Mesenchymal stem cell (in vitro differentiated cells and primary cell): ENCODE measurements at regions not wholly inside any gene's neighbourhood (a gene's known extent, or its start where the extent isn't known, plus 50 kb on each side); places are given as distances from the start of the nearest gene placed in this dataset.

Experiments
- DNase-seq: peaks from one replicate; pipeline ENCODE4 v3.0.0-alpha.2; 2013
- H2AFZ ChIP-seq: one replicate; pipeline ENCODE4 v1.6.1; 2013; ENCODE audit warnings: low read depth, mild to moderate bottlenecking, control low read depth, inconsistent platforms, low read length, moderate library complexity
- H2AK5ac ChIP-seq: 2 replicates; pipeline ENCODE4 v1.6.1; 2013; ENCODE audit warnings: low read length, moderate library complexity, mild to moderate bottlenecking, inconsistent platforms; ENCODE audit not compliant: severe bottlenecking
- H2BK120ac ChIP-seq: one replicate; pipeline ENCODE4 v1.6.1; 2013; ENCODE audit warnings: low read depth, mild to moderate bottlenecking, inconsistent platforms, low read length, moderate library complexity
- H2BK12ac ChIP-seq, 2 experiments: one replicate each; pipeline ENCODE4 v1.6.1; 2013; ENCODE audit warnings: inconsistent platforms in 2 of 2, low read length in 2 of 2, mild to moderate bottlenecking in 2 of 2, moderate library complexity in 2 of 2, control low read depth in 1 of 2
- H2BK15ac ChIP-seq: one replicate; pipeline ENCODE4 v1.6.1; 2013; ENCODE audit warnings: mild to moderate bottlenecking, low read depth, inconsistent platforms; ENCODE audit not compliant: poor library complexity, severe bottlenecking
- H2BK5ac ChIP-seq: 2 replicates; pipeline ENCODE4 v1.6.1; 2013; ENCODE audit warnings: low read depth, mild to moderate bottlenecking, low read length, control low read depth, inconsistent platforms; ENCODE audit not compliant: poor library complexity, severe bottlenecking
- H3K14ac ChIP-seq, 2 experiments: one replicate each; pipeline ENCODE4 v1.6.1; 2013; ENCODE audit warnings: inconsistent platforms in 2 of 2, low read length in 2 of 2, control low read depth in 1 of 2, mild to moderate bottlenecking in 1 of 2, moderate library complexity in 1 of 2
- H3K18ac ChIP-seq, 2 experiments: one replicate each; pipeline ENCODE4 v1.6.1; 2013; ENCODE audit warnings: inconsistent platforms in 2 of 2, low read length in 2 of 2, control low read depth in 1 of 2, low read depth in 1 of 2, mild to moderate bottlenecking in 1 of 2
- H3K23ac ChIP-seq, 2 experiments: one replicate each; pipeline ENCODE4 v1.6.1; 2013; ENCODE audit warnings: inconsistent platforms in 2 of 2, low read length in 2 of 2, mild to moderate bottlenecking in 2 of 2, moderate library complexity in 2 of 2, control low read depth in 1 of 2
- H3K27ac ChIP-seq: 2 replicates; pipeline ENCODE4 v1.5.1; 2013; ENCODE audit warnings: mild to moderate bottlenecking, moderate library complexity, low read length, control low read depth, inconsistent platforms; ENCODE audit not compliant: poor library complexity, severe bottlenecking
- H3K27me3 ChIP-seq, 2 experiments: 2 replicates each; pipeline versions ENCODE4 v1.6.1 to v1.7.0; 2013; ENCODE audit warnings: low read length in 2 of 2, mild to moderate bottlenecking in 2 of 2, moderate library complexity in 2 of 2, control low read depth in 1 of 2, inconsistent platforms in 1 of 2; ENCODE audit not compliant: control insufficient read depth in 1 of 2, insufficient read depth in 1 of 2
- H3K36me3 ChIP-seq, 2 experiments: 2 replicates each; pipeline versions ENCODE4 v1.6.1 to v1.7.0; 2013; ENCODE audit warnings: low read length in 2 of 2, control low read depth in 1 of 2, inconsistent platforms in 1 of 2, low read depth in 1 of 2, mild to moderate bottlenecking in 1 of 2; ENCODE audit not compliant: insufficient read depth in 2 of 2, control insufficient read depth in 1 of 2
- H3K4ac ChIP-seq, 2 experiments: one replicate each; pipeline ENCODE4 v1.6.1; 2013; ENCODE audit warnings: inconsistent platforms in 2 of 2, low read length in 2 of 2, mild to moderate bottlenecking in 2 of 2, moderate library complexity in 2 of 2, control low read depth in 1 of 2, low read depth in 1 of 2
- H3K4me1 ChIP-seq: 2 replicates; pipeline ENCODE4 v1.6.1; 2013; ENCODE audit warnings: low read depth, low read length, control low read depth; ENCODE audit not compliant: control insufficient read depth, insufficient read depth
- H3K4me2 ChIP-seq: 2 replicates; pipeline ENCODE4 v1.6.1; 2013; ENCODE audit warnings: low read length, mild to moderate bottlenecking, inconsistent platforms; ENCODE audit not compliant: poor library complexity, severe bottlenecking
- H3K4me3 ChIP-seq, 2 experiments: 2 replicates each; pipeline versions ENCODE4 v1.5.1 to v1.7.0; 2013; ENCODE audit warnings: low read length in 2 of 2, mild to moderate bottlenecking in 2 of 2, control low read depth in 1 of 2, low read depth in 1 of 2; ENCODE audit not compliant: insufficient read depth in 1 of 2
- H3K79me1 ChIP-seq: replicated peaks from 2 replicates; pipeline ENCODE4 v1.6.1; 2013; ENCODE audit warnings: mild to moderate bottlenecking, control low read depth, low read length, inconsistent platforms; ENCODE audit not compliant: poor library complexity, severe bottlenecking
- H3K9ac ChIP-seq: 2 replicates; pipeline ENCODE4 v1.7.0; 2013; ENCODE audit warnings: mild to moderate bottlenecking, low read length, moderate library complexity
- H3K9me3 ChIP-seq: 2 replicates; pipeline ENCODE4 v1.7.0; 2013; ENCODE audit warnings: mild to moderate bottlenecking, low read length; ENCODE audit not compliant: control insufficient read depth
- H4K8ac ChIP-seq: one replicate; pipeline ENCODE4 v1.6.1; 2013; ENCODE audit warnings: inconsistent platforms, mild to moderate bottlenecking, low read length, moderate library complexity
- H4K91ac ChIP-seq: one replicate; pipeline ENCODE4 v1.6.1; 2013; ENCODE audit warnings: mild to moderate bottlenecking, low read length, inconsistent platforms
- whole genome bisulfite sequencing: methylation state at CpG from one replicate; pipeline ENCODE4 v1.1.7; 2013; ENCODE audit warnings: mixed read lengths; 5-methylcytosine and 5-hydroxymethylcytosine counted together

GRCh38 chr2:13135856-13136255 lies 419.1 kb downstream of the TRIB2 start:
- H2AK5ac ChIP-seq, result no peak overlapping the region
- H2BK15ac ChIP-seq, result no peak overlapping the region
- no peaks in the 10 kb centered on the region for H3K79me1 ChIP-seq
- no peak overlapping the region for H2BK5ac ChIP-seq
- no peak overlapping the region for H4K8ac ChIP-seq
- H3K4me1 ChIP-seq, result no peaks in the 10 kb centered on the region
- no peaks in the 10 kb centered on the region for H3K9me3 ChIP-seq
- DNase-seq, result no peak
- H2BK12ac ChIP-seq, result no peak overlapping the region
- H3K27me3 ChIP-seq, result no peaks in the 10 kb centered on the region
- H3K18ac ChIP-seq, result no peak overlapping the region
- H3K36me3 ChIP-seq, result no peaks in the 10 kb centered on the region
- no peak overlapping the region for H3K27ac ChIP-seq
- H3K4me2 ChIP-seq, result no peak overlapping the region
- no peak overlapping the region for H2AFZ ChIP-seq
- WGBS, result 46% methylated on average over 1 of the region's 1 CpG
- H3K23ac ChIP-seq, result no peak overlapping the region
- no peak overlapping the region for H3K4ac ChIP-seq
- H3K4me3 ChIP-seq, result no peak overlapping the region
- no peak overlapping the region for H4K91ac ChIP-seq
- no peak overlapping the region for H3K9ac ChIP-seq
- H2BK120ac ChIP-seq, result no peak overlapping the region
- no peak overlapping the region for H3K14ac ChIP-seq

DNA sequence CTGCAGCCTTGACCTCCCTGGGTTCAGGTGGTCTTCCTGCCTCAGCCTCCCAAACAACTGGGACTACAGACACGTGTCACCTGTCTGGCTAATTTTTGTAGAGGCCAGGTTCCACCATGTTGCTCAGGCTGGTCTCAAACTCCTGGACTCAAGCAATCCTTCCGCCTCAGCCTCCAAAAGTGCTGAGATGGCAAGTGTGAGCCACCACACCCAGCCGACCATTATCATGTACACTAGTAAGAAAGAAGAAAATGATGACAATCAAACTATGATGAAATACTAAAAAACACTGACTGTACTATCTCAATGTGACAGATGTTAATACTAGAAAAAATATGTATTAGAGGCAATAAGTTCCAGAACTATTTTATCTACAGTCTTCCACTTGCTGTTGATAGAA lies 420.9 kb downstream of the TRIB2 start:
- no peak for DNase-seq
- H2BK120ac ChIP-seq, result no peak overlapping the region
- no peaks in the 10 kb centered on the region for H3K4me1 ChIP-seq
- no peaks in the 10 kb centered on the region for H3K27me3 ChIP-seq
- H2BK15ac ChIP-seq, result no peak overlapping the region
- H4K91ac ChIP-seq, result no peak overlapping the region
- H4K8ac ChIP-seq, result no peak overlapping the region
- no peak overlapping the region for H2AK5ac ChIP-seq
- H3K9ac ChIP-seq, result no peak overlapping the region
- no peak overlapping the region for H3K18ac ChIP-seq
- H3K36me3 ChIP-seq, result no peaks in the 10 kb centered on the region
- no peaks in the 10 kb centered on the region for H3K79me1 ChIP-seq
- no peak overlapping the region for H3K4ac ChIP-seq
- H2BK5ac ChIP-seq, result no peak overlapping the region
- H2AFZ ChIP-seq, result no peak overlapping the region
- H2BK12ac ChIP-seq, result no peak overlapping the region
- H3K4me3 ChIP-seq, result no peak overlapping the region
- no peaks in the 10 kb centered on the region for H3K9me3 ChIP-seq
- no peak overlapping the region for H3K23ac ChIP-seq
- H3K14ac ChIP-seq, result no peak overlapping the region
- no peak overlapping the region for H3K4me2 ChIP-seq
- WGBS, result 66% methylated on average over 2 of the region's 3 CpGs
- no peak overlapping the region for H3K27ac ChIP-seq

- Histone ChIP-seq H3K79me1 (no peaks in the 10 kb centered on the region), H3K14ac (no peak overlapping the region), H3K4me2 (no peak overlapping the region), H2AFZ (no peak overlapping the region), H3K4me1 (no peaks in the 10 kb centered on the region), H3K36me3 (no peaks in the 10 kb centered on the region), H3K4me3 (no peak overlapping the region), H2BK5ac (no peak overlapping the region), H2BK15ac (no peak overlapping the region), H2BK12ac (no peak overlapping the region), H3K27ac (no peak overlapping the region), H3K9me3 (no peaks in the 10 kb centered on the region), H3K4ac (no peak overlapping the region), H3K23ac (no peak overlapping the region), H2BK120ac (no peak overlapping the region), H2AK5ac (no peak overlapping the region), H4K8ac (no peak overlapping the region), H4K91ac (no peak overlapping the region), H3K18ac (no peak overlapping the region), H3K27me3 (no peaks in the 10 kb centered on the region), H3K9ac (no peak overlapping the region)
- 100% methylated on average over 1 of the region's 2 CpGs for WGBS
- DNase-seq, result no peak
Measured at GRCh38 chr2:13141315-13141714, 424.6 kb downstream of the TRIB2 start.

- no peaks in the 10 kb centered on the region for H3K9me3 ChIP-seq
- no peak overlapping the region for H3K4me2 ChIP-seq
- no CpG with 5 or more reads among the region's 2 CpGs for WGBS
- no peak overlapping the region for H2BK5ac ChIP-seq
- no peaks in the 10 kb centered on the region for H3K27me3 ChIP-seq
- no peak overlapping the region for H2AFZ ChIP-seq
- H3K23ac ChIP-seq, result no peak overlapping the region
- H3K4ac ChIP-seq, result no peak overlapping the region
- no peak overlapping the region for H3K18ac ChIP-seq
- no peaks in the 10 kb centered on the region for H3K36me3 ChIP-seq
- no peak overlapping the region for H2BK15ac ChIP-seq
- no peak overlapping the region for H3K27ac ChIP-seq
- no peak overlapping the region for H3K4me3 ChIP-seq
- H3K14ac ChIP-seq, result no peak overlapping the region
- H2BK12ac ChIP-seq, result no peak overlapping the region
- no peak for DNase-seq
- H3K4me1 ChIP-seq, result no peaks in the 10 kb centered on the region
- H2BK120ac ChIP-seq, result no peak overlapping the region
- no peak overlapping the region for H4K91ac ChIP-seq
- H2AK5ac ChIP-seq, result no peak overlapping the region
- H3K9ac ChIP-seq, result no peak overlapping the region
- H4K8ac ChIP-seq, result no peak overlapping the region
- H3K79me1 ChIP-seq, result no peaks in the 10 kb centered on the region
Measured at GRCh38 chr2:13143451-13143850, 426.7 kb downstream of the TRIB2 start.
